Activated gamma-delta T cell treated with Interleukin-2 at 50 U/mL for 16 hours (primary cell): ENCODE measurements at regions not wholly inside any gene's neighbourhood (a gene's known extent, or its start where the extent isn't known, plus 50 kb on each side); places are given as distances from the start of the nearest gene placed in this dataset.

Experiments used
- DNase-seq: peaks from one replicate; pipeline ENCODE4 v3.0.0-alpha.2; 2020

DNA sequence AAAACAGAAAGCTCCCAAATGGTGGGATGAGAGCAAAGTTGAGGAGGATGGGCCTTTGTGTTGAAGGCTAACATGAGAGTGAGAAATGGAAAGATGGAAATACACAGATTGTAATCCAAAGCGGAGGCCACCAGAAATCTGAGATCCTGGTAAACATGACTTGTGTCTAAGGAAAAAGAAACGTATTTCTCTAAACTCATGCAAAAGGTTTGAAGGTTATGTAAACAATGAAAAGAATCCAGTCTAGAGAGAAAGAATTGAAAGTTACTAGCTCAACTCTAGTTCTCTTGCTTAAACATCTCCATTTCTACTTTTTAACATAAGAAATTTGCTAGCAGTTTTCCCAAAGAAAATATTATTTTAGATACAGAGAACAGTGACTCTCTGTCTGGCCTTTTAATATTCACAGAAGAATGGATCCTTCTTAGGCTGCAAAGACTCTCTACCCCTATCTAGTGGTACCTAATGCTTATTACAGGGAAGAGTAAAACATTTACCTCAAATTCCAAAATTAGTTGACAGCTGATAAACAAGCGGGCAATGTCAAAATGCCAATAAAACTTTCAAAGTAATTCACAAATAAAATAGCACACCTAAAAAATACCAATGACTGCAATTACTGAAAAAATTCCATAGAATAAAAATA, 75.8 kb upstream of the SOX5 start:
- DNase-seq, result no peak

DNA sequence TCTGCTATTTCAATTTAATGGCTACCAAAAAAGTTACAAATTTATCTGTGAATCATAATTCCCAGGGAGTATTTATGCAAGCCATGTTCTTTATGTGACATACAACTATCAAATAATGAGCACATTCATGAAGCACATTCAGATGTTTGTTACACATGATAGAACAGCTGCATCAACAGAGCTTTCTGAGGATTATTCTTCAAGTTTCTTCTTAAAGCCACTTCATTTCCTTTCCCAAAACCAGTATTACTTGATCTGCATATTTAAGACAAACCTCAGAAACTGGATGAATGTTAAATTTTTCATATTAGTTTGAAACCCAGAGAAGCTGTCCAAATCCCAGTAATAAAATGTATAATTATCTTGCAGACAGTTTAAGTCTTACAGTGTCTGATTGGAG, 73.6 kb upstream of the SOX5 start:
- DNase-seq, result no peak

DNA sequence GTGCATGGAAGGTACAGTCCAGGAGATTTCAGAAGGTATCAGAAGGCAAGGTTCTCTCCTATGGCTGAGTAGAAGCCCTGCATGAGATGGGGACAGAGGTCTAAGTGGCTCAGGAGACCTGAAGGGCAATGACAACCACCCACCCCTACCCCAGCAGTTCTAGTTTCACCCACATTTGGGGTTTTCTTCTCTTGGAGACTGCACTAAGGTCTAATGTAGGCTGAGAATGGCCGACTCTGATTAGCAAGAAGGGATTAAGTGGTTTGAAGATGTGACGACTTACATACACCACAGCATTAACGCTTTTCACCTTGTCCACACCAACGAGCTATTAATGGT, 71.7 kb upstream of the SOX5 start:
- no peak for DNase-seq

DNA sequence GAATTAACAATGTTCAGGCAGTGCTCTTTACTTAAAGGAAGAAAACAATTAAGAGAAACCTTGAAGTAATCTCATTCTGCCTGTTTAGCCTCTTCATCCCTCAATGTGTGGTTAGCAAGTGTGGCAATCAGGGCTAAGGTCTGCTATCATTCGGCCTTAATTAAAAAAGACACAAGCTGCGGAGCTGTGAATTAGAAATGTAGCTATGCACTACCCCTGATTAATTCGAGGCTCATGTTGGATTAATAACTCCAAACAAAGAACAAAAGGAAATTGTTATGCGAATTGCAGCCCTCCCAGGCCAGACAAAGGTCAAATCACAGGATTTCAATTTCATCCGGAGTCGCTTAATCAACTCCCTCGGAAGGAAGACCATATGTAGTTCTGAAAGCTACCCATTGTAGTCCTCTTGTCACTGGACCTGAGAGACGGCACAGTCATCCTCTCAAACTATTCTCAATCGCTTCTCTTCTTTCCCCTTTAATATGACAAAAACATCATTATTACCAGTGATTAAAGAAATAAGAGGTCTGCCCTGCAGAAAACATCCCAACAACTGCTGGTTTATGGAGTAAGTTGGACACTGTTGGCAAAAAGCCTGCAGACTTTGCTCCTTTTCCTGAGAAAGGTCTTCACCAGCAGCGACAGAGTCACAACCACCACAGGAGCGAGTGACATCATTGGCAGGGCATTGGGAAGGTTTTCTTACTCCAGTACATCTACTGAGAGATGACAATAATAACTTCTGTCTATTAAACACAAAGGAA, 71.1 kb upstream of the SOX5 start:
- no peak for DNase-seq

- no peak for DNase-seq
These were observed 66.3 kb upstream of the SOX5 start for GRCh38 chr12:24015833-24016160.

GRCh38 chr12:24014915-24015832, 65.7 kb upstream of the SOX5 start:
- DNase-seq, result no peak

GRCh38 chr12:24014240-24014639, 64.8 kb upstream of the SOX5 start:
- no peak for DNase-seq

DNA sequence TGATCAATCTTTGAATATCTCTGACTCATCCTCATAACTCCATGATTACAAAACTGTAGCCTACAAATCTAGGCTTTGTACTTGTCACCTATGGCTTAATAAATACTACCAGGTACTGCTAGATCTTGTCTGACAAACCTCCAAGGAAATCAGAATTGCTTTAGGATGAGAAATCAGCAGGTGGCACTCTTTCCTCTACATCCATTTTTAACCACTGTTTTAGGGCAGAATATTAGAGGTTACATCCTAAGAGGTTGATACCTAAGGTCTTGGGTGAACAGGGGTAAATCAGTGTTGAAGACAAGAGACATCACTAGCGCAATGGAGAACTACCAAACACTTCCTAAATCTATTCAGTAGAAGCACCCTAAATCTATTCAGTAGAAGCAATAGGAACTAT, 63.1 kb upstream of the SOX5 start:
- no peak for DNase-seq

GRCh38 chr12:24011927-24012507, 62.5 kb upstream of the SOX5 start:
- DNase-seq, result no peak

DNA sequence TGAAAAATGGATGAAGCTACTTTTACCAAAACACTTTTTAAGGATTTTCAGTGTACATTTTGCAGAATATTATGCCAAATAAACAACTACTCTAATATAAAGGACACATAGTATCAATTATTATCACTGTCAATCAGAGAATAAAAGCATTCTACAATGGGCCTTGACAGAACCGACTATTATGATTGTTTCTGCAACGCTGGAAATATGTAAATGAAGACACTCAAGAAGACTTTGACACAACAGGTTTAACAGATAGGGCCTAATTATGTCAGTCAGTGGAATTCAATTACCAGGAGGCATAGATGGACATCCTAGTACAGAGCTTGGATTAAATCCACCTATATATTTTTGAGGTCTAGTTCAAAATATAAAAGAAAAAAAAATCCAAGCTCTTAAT, 58.7 kb upstream of the SOX5 start:
- no peak for DNase-seq
